OCI-M1 (cell line): ENCODE measurements at regions not wholly inside any gene's neighbourhood (a gene's known extent, or its start where the extent isn't known, plus 50 kb on each side); places are given as distances from the start of the nearest gene placed in this dataset.
"Not testable (repeated sequence)": the region's sequence is repeated elsewhere in the genome, so short reads cannot be mapped to it uniquely, and the experiment has no call there.

Experiments
- DNase-seq: peaks from one replicate; lab custom pipeline; 2025; lab: John Stamatoyannopoulos, UW

DNA sequence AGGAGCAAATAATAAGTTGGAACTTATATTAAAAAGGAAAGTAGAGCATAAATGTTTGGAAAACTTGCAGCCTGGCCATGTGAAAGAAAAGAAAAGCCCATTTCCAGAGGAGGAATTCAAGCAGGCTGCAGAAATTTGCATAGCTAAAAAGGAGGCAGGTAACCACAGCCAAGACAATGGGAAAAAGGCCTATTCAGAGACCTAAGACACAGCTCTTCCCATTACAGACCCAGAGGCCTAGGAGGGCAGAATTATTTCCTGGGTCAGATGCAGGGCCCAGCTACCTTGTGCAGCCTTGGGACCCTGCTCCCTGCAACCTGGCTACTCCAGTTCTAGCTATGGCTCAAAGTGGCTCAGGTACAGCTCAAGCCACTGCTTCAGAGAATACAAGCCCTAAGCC lies 234.6 kb upstream of the BCHE start:
- no peak for DNase-seq

DNA sequence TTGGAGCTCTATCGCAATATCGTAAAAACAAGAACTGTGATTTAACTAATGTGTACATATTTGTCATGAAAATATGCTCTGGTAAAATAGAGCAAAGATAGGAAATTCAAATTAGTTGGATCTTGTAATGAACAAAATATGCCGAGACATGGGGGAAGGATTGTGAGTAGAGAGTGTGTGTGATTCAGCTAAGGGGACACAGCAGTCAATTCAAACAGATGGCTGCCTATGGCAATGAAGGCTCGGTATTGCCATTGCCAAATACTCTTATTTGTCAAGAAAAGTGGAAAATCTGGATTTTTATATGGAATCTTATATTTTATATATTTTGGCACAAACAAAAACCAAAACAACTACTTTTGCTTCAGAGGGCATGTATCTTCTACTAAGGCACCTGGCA lies 227.3 kb upstream of the BCHE start:
- no peak for DNase-seq

DNA sequence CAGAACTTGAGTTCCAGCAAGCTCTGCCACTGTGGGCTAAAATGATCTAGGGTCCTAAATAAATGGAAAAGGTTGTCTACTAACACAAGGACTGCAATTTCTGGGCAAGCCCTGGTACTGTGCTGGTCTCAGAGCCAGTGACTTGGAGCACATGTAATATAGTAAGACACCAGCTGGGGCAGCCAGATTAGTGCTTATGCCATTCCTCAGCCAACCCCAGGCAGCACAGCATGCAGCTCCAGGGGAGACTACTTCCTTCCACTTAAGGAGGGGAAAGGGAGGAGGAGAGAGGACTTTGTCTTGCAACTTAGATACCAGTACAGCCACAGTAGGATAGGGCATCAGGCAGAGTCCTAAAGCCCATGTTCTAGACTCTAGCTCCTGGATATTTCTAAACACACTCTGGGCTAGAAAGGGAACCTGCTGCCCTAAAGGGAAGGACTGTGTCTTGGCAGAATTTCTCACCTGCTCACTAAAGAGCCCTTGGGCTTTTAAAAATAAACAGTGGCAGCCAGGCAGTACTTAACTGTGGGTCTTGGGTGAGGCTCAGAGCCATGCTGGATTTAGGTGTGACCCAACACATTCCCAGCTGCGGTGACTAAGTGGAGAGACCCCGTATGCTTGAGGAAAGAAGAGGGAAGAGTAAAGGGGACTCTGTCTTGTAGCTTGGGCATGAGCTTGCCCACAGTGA lies 223.7 kb upstream of the BCHE start:
- peak; percentile 2 for DNase-seq

DNA sequence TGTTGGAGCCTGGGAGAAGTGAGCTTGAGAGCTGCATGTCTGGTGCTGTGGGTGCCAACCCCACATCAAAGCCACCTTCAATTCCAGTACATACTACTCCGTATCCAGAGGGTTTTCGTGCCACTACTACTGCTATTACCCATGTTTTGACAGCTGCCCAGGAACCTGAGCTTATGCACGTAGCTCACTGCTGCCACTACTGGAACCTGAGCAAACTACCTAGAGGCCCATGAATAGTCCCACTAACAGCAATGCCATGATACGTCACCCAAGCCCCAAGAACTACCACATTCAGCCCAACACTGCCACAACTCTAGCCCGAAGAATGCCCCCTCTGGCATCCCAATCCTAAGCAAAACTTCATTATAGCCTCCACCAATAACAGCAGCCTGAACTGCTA lies 215.2 kb upstream of the BCHE start:
- DNase-seq = no peak

DNA sequence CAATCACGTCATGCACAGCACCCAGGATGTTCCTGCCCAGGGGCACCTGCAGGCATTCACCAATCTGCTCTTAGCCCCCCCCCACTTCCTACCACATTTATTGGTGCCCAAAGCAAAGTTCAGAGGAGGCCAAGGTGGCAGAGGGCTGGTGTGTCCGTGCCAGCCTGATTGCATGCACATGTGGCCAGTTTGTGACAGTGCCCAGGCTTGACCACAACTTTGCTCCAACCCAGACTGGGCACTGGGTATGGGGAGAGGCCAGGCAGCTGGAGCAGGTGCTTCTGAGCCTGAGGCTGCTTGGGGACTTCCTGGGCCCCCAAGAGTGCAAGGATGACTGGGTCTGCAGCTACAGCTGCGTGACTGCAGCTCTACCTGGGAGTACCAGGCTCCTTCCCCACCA lies 192.3 kb upstream of the BCHE start:
- DNase-seq = no peak

DNA sequence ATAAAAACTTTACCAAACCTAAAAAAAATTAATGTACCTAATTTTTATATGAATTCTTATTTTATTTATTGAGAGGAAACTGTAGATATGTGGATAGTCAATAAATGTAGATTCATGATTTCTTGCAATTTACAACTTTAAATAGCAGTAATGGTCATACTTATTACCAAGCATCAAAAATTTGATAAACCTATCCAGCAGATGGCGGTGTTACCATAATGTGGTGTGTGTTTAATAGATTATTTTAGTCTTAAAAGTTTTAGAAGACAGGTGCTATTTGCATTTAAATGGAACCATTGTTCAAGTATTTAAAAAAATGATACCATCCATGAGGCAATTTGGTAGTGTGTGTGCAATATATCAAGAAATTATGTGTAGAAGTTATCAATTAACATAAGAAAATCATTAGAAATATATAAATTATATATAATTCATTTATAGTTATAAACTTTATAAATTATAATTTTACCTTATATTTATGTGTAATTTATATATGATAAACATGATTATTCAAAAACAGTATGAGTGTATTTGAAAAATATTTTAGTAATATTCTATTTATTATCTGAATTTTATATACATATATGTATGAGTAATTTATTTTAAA lies 176.0 kb upstream of the BCHE start:
- peak; percentile 64 for DNase-seq

DNA sequence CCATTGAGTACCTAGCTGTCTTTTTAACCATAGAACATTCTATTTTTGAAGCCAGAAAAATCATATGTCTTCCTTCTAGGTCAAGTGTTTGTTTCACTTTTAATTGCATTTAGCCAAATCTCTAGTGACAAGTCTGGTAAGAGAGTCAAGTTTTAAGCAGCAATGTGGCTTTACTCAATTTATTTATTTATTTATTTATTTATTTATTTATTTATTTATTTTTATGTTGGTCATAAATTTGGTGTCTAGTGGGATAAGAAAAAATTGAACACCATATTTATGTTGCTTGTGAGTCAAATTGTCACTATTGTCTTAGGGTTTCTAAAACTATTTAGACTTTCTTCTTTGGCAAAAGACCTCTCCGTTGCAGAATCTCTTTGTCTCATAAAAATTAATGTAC lies 174.5 kb upstream of the BCHE start:
- DNase-seq = no peak

DNA sequence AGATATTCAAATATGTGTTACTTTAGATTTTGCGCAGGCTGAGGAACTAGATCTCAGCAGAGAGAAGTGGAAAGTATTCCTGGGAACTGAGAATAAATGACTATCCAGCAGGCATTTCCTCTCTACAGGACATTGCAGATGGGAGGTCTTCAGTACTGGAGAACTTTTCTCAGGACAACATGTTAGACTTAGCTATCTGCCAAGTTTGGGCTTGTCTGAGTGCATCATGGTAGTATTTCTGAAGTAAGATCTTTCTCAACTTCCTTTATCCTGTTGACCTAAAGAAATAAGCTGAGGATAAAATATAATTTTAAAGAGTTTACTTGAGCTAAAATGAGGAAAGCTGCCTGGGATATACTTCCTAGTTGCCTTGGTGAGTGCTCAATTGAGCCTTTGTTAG lies 167.9 kb upstream of the BCHE start:
- DNase-seq = no peak

DNA sequence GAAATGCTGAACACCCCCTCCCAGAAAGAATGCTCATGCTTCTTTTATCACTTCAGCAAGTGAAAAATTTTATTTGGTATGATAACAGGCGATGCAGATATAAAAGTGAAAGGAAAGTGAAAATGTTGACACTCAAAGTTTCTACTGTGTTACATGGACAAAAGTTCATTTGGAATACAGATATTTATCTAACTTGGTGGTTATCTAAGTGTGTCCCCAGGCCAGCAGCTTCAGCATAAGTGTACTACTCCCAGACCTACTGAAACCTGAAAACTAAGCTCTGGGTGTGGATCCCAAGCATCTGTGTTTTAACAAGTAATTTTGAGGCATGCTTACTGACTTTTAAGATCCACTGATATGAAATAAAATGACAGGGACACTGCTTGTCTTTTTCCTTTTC lies 157.1 kb upstream of the BCHE start:
- peak; percentile 25 for DNase-seq

DNA sequence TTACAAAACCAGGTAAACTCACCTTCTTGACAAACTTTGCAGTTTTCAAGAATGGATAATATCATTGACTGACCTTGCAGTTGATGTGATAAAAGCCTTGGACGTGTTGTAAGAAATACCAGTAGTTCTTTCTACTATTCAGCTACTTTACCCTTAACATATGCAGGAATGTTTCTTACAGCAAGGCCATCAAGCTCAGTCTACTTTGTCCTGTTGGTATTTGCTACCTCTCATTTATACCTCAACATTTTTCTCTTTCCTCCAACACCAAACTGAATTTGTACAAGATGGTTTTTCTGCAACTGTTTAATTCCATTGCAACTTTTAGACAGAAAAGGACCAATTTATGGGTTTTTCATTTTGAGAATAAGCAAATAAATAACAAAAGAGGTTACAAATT lies 147.4 kb upstream of the BCHE start:
- DNase-seq = no peak

DNA sequence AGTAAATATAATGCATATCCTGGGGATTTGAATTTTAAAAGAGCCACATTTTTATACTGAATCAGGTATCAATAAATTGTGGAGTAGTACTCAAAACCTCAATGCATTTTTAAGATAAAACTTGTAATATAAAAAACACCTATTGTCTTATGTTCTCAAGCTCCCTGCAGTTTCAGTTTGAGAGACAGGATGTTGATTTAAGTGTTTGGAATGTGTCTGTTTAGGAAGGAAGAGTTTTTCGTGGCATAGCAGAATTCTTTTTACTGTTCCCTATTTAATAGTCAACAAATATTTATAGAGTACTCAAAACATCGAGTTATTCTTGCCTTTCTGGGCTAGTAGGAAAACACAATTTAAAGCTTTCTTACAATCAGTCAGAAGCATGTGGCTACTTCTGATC lies 146.1 kb upstream of the BCHE start:
- DNase-seq = no peak

DNA sequence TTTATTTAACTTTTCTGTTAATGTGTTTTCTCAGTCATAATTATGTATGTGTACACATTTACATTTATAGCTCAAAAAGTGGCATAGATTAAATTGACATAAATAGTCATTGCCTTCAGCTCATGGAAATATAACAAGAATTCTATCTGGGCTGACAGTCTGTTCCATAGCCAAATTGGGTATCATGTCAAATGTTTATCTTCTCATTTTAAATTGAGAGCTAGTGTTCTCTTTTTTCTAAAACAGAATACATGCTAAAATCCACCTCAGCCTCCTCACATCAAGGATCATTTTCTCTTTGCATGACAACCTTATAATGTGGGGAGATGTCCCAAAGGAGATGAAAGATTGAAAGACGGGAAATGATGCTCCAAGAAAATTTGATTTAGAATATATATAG lies 144.1 kb upstream of the BCHE start:
- DNase-seq = no peak

DNA sequence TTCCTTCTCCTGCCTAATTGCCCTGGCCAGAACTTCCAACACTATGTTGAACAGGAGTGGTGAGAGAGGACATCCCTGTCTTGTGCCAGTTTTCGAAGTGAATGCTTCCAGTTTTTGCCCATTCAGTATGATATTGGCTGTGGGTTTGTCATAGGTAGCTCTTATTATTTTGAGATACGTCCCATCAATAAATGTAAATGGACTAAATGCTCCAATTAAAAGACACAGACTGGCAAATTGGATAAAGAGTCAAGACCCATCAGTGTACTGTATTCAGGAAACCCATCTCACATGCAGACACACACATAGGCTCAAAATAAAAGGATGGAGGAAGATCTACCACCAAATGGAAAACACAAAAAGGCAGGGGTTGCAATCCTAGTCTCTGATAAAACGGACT lies 123.6 kb upstream of the BCHE start:
- not testable (repeated sequence) for DNase-seq

DNA sequence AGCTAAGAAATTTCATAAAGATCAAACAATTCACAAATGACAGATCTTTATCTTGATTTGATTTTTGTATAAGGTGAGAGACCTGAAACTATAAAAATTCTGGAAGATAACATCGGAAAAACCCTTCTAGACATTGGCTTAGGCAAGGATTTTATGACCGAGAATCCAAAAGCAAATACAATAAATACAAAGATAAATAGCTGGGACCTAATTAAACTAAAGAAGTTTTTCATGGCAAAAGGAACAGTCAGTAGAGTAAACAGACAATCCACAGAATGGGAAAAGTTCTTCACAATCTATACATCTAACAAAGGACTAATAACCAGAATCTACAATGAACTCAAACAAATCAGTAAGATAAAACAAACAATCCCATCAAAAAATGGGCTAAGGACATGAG lies 116.9 kb upstream of the BCHE start:
- no peak for DNase-seq

DNA sequence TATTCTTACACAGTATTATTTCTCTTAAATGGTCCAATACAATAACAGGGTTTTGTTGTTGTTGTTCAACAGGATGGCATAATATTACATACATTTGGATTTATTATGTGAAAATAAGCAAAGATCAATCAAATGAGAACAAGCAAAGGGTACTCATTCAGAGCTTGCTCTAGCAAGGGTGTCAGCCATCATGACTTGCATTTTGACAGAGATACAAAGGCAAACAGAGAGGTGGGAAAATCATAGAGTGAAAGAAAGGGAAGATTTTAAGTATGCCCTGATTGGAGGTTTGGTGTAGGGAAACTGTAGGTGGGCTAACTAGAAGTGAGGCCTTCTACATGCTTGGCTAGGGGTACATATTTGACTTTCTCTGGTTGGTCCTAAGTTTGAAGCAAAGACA lies 109.1 kb upstream of the BCHE start:
- no peak for DNase-seq

DNA sequence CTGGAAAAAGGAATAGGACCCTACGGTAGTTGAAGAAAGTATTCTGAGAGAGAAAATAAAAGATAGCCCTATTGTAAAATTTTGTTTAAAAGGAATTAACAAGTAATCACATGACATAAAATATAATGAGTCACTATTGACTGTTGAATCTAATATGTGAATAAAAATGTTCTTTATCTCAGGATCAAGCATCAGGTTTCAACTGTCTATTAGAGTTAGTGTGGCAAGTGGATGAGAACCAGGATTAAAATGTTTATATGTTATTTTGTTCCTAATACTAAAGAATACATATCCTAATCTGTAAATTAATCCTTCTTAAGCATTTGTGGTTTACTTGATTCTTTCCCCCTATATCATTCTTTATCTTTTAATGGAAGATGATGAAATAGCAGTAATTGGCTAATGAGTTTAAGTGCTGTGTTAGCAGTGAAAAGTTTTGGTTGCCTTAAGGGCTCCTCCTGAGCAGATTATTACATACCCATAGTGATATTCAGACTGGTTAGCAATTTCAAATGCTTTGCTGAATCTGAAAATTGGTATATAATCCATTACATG lies 101.8 kb upstream of the BCHE start:
- no peak for DNase-seq

DNA sequence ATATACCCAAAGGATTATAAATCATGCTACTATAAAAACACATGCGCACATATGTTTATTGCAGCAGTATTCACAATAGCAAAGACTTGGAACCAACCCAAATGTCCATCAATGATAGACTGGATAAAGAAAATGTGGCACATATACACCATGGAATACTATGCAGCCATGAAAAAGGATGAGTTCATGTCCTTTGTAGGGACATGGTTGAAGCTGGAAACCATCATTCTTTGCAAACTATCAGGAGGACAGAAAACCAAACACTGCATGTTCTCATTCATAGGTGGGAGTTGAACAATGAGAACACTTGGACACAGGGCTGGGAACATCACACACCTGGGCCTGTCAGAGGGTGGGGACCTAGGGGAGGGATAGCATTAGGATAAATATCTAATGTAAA lies 98.9 kb upstream of the BCHE start:
- not testable (repeated sequence) for DNase-seq

DNA sequence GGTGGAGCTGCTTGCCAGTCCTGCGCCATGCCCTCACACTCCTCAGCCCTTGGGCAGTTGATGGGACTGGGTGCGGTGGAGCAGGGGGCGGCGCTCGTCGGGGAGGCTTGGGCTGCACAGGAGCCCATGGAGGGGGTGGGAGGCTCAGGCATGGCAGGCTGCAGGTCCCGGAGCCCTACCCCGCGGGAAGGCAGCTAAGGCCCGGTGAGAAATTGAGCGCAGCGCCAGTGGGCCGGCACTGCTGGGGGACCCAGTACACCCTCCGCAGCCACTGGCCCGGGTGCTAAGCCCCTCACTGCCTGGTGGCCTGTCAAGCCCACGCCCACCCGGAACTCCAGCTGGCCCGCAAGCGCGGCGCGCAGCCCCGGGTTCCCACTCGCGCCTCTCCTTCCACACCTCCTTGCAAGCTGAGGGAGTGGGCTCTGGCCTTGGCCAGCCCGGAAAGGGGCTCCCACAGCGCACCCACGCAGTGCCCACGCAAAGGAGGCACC lies 87.1 kb upstream of the BCHE start:
- DNase-seq = not testable (repeated sequence)

DNA sequence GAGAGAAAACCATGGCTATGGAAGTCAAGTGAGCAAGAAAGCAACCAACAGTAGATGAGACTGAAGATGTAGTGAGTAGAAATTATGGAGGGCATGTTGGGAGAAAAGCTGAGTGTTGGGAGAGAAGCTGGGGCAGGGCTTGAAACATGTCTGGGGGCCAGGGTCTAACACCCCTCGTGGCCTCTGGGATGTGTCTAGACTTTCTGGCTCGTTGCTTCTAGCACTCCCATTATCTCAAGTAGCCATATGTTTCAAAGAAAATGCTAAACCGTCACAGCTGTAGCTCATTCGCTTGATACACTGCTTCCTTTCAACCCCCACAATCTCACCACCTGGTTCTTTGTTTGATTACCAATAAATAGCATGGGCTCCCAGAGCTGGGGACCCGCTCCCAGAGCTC lies 83.8 kb upstream of the BCHE start:
- no peak for DNase-seq

DNA sequence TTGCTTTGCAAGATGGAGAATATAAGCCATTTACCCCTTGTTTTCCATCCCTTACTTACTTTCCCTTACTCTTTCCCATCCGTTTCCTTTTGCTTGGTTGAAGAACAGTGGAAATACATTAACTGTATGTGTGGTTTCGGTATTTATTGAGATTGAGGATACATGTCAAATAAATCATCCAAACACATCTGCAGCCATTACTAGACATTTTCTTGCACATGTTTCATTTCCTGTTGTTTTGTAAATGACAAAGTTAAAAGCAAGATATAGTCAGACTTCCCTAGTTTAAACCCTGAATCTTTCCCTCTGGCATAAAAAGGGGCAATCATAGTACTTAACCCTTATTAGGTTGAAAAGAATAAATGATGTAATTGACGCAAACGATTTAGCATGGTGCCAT lies 82.1 kb upstream of the BCHE start:
- no peak for DNase-seq

DNA sequence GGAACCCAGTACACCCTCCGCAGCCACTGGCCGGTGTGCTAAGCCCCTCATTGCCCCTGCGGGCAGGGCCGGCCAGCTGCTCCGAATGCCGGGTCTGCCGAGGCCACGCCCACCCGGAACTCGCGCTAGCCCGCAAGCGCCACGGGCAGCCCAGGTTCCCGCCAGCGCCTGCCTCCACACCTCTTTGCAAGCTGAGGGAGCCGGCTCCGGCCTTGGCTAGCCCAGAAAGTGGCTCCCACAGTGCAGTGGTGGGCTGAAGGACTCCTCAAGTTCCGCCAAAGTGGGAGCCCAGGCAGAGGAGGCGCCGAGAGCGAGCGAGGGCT lies 81.4 kb upstream of the BCHE start:
- DNase-seq = no peak

DNA sequence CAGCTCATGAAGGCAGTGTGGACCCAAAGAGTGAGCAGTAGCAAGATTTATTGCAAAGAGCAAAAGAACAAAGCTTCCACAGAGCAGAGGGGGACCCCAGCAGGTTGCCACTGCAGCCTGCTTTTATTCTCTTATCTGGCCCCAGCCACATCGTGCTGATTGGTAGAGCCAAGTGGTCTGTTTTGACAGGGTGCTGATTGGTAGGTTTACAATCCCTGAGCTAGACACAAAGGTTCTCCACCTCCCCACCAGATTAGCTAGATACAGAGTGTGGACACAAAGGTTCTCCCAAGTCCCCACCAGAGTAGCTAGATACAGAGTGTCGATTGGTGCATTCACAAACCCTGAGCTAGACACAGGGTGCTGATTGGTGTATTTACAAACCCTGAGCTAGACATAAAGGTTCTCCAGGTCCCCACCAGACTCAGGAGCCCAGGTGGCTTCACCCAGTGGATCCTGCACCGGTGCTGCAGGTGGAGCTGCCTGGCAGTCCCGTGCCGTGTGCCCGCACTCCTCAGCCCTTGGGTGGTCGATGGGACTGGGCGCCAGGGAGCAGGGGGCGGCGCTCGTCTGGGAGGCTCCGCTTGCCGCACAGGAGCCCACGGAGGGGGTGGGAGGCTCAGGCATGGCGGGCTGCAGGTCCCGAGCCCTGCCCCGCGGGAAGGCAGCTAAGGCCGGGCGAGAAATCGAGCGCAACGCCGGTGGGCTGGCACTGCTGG lies 80.9 kb upstream of the BCHE start:
- not testable (repeated sequence) for DNase-seq

DNA sequence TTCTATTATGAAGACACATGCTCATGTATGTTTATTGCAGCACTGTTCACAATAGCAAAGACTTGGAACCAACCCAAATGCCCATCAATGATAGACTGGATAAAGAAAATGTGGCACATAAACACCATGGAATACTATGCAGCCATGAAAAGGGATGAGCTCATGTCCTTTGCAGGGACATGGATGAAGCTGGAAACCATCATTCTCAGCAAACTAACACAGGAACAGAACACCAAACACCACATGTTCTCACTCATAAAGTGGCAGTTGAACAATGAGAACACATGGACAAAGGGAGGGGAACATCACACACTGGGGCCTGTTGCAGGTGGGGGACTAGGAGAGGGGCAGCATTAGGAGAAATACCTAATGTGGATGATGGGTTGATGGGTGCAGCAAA lies 77.9 kb upstream of the BCHE start:
- DNase-seq = not testable (repeated sequence)
